Mucosa of descending colon (tissue), 3 donors: ENCODE measurements at regions not wholly inside any gene's neighbourhood (a gene's known extent, or its start where the extent isn't known, plus 50 kb on each side); places are given as distances from the start of the nearest gene placed in this dataset.
A peak's percentile ranks its signal among the peaks of the same experiment; 100 is the strongest.

Experiments used
- ATAC-seq: fragments of 200-7000 bp; cut with Tn5 transposase; one replicate; pipeline ENCODE4 v1.9.1; 2020; ENCODE audit warnings: mild to moderate bottlenecking, moderate library complexity
- DNase-seq, 3 donors: peaks; one replicate each; pipeline ENCODE4 v3.0.0-alpha.2; 2020
- H3K36me3 ChIP-seq: fragments of 200-600 bp; one replicate; pipeline ENCODE4 v1.8.0; 2021; ENCODE audit warnings: low read depth, mild to moderate bottlenecking
- H3K4me1 ChIP-seq: fragments of 200-600 bp; one replicate; pipeline ENCODE4 v1.8.0; 2021; ENCODE audit warnings: low read depth, mild to moderate bottlenecking
- H3K4me3 ChIP-seq: fragments of 200-600 bp; one replicate; pipeline ENCODE4 v1.8.0; 2021; ENCODE audit warnings: mild to moderate bottlenecking
- H3K9me3 ChIP-seq: fragments of 200-600 bp; one replicate; pipeline ENCODE4 v1.8.0; 2021; ENCODE audit warnings: mild to moderate bottlenecking
- CTCF ChIP-seq: fragments of 200-600 bp; IDR thresholded peaks from one replicate; pipeline ENCODE4 v1.8.0; 2022; ENCODE audit warnings: antibody characterized with exemption, mild to moderate bottlenecking
- intact Hi-C, 2 donors: fragments of 100-400 bp; cut with DNase I in 1 of 2; cut with micrococcal nuclease in 1 of 2; formaldehyde crosslinking; loops; one replicate each; pipeline versions ENCODE4 v1.11.0 to v1.11.1; 2022; cut with DNase I, micrococcal nuclease
- donor health status: DM: no; HTN: no; CAD: no; lungs with moderate emphysema.
- donor health status: DM: no; HTN: no; CAD: no.
- donor health status: DM: no; HTN: yes; CAD: no.

GRCh38 chr6:169988769-169989550, 237.5 kb downstream of the ERMARD start:
- H3K36me3 ChIP-seq: no peaks in the 10 kb centered on the region
- H3K9me3 ChIP-seq: no peaks in the 10 kb centered on the region
- peak in 1 of 3 donors; percentile 23 for DNase-seq
- intact Hi-C loops: no loop called here
- no peak for TF ChIP-seq CTCF
- no peak for ATAC-seq
- no peak overlapping the region for H3K4me3 ChIP-seq
- no peaks in the 10 kb centered on the region for H3K4me1 ChIP-seq

DNA sequence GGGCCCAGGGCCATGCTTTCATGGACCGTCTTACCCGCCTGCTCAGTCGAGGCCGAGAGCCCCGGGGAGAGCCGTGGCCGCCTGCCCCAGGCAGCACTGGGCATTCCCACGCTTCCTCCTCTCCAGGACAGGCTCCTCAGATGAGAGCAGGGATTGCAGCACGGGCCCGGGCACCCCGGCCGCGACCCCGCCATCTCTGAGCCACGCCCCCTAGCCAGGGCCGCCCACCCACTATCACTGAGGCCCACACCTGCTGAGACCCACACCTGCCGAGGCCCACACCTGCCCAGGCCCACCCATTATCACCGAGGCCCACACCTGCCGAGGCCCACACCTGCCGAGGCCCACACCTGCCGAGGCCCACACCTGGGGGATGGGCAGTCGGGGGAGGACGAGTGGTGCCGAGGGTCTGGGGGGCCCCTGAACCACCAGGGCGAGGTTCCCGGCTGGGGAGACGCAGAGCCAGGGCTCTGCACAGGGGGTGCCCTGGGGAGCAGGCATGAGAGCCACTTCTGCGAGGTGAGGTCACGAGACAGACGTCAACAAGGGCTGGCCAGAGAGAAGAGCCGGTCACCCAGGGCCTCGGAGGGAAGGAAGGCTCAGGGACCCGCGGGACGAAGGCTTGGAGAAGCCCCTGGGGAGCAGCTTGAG, 235.6 kb downstream of the ERMARD start:
- TF ChIP-seq CTCF: no peak
- Histone ChIP-seq H3K4me3 (no peak overlapping the region), H3K4me1 (no peaks in the 10 kb centered on the region), H3K36me3 (no peaks in the 10 kb centered on the region), H3K9me3 (no peaks in the 10 kb centered on the region)
- intact Hi-C loops: no loop called here
- ATAC-seq (no peak), DNase-seq (peak in 1 of 3 donors; percentile 10)

GRCh38 chr6:169986171-169986847, 234.9 kb downstream of the ERMARD start:
- Histone ChIP-seq H3K36me3 (no peaks in the 10 kb centered on the region), H3K9me3 (no peaks in the 10 kb centered on the region), H3K4me3 (no peak overlapping the region), H3K4me1 (no peaks in the 10 kb centered on the region)
- ATAC-seq (no peak), DNase-seq (peak in 1 of 3 donors; percentile 12)
- intact Hi-C loops: no loop called here
- TF ChIP-seq CTCF: no peak

GRCh38 chr6:169985121-169986015, 233.9 kb downstream of the ERMARD start:
- Histone ChIP-seq H3K9me3 (no peaks in the 10 kb centered on the region), H3K36me3 (no peaks in the 10 kb centered on the region), H3K4me3 (no peak overlapping the region), H3K4me1 (no peaks in the 10 kb centered on the region)
- TF ChIP-seq CTCF: no peak
- intact Hi-C loops: no loop called here
- peak; percentile 6 for ATAC-seq
- peak in 1 of 3 donors; percentile 14 for DNase-seq
